ENCODE measurements at regions not wholly inside any gene's neighbourhood (a gene's known extent, or its start where the extent isn't known, plus 50 kb on each side); places are given as distances from the start of the nearest gene placed in this dataset.

- no peak for TF ChIP-seq HDAC6 (IDR thresholded peaks at IDR 0.05; ENCODE audit: unreplicated experiment)
- no peak for TF ChIP-seq ZNF207 (IDR thresholded peaks at IDR 0.05; ENCODE audit: borderline replicate concordance)
- no peak for TF ChIP-seq EP300 (IDR thresholded peaks at IDR 0.05; ENCODE audit: borderline replicate concordance in 1 of 2, control insufficient read depth in 1 of 2, low read depth in 2 of 2, low read length in 2 of 2)
- TF ChIP-seq LARP7 (IDR thresholded peaks at IDR 0.05), result no peak
- TF ChIP-seq NRF1 (conservative IDR thresholded peaks at IDR 0.05; ENCODE audit: low read depth, low read length), result no peak
- TF ChIP-seq KDM1A (IDR thresholded peaks at IDR 0.05; ENCODE audit: borderline replicate concordance), result no peak
- no peak for TF ChIP-seq POLR2AphosphoS2 (IDR thresholded peaks at IDR 0.05; ENCODE audit: low read depth, low read length)
- TF ChIP-seq MAX (IDR thresholded peaks at IDR 0.05; ENCODE audit: low read depth, low read length), result no peak
- no peak for TF ChIP-seq RAD51 (IDR thresholded peaks at IDR 0.05)
Measured at GRCh38 chr6:95489185-95489863, 88.0 kb upstream of the MANEA start (continued).

DNA sequence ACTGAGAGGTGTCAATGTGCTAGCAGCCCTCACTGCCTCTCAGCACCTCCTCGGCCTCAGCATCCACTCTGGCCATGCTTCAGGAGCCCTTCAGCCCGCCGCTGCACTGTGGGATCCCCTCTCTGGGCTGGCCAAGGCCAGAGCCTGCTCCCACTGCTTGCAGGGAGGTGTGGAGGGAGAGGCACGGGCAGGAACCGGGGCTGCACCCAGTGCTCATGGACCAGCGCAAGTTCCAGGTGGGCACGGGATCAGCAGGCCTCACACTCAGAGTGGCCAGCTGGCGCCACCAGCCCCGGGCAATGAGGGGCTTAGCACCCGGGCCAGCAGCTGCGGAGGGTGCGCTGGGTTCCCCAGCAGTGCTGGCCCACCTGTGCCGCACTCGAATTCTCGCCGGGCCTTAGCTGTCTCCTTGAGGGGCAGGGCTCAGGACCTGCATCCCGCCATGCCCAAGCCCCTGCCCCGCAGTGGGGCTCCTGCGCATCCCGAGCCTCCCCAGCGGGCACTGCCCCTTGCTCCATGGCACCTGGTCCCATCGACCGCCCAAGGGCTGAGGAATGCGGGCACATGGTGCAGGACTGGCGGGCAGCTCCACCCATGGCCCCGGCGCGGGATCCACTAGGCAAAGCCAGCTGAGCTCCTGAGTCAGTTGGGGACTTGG lies 80.4 kb upstream of the MANEA start:
- no peak for DNase-seq (ENCODE audit: low read depth, low spot score)
- CTCF ChIA-PET, result interaction anchor here (0.6 to 0.9 kb wide), 2 partner anchors 8 to 1608 kb away, joined by 3 read pairs; no protein-coding TSS in a partner anchor
- H4K20me1 ChIP-seq (ENCODE audit: control insufficient read depth, insufficient read depth), result no peaks in the 10 kb centered on the region
- TF ChIP-seq, protein P1, sequence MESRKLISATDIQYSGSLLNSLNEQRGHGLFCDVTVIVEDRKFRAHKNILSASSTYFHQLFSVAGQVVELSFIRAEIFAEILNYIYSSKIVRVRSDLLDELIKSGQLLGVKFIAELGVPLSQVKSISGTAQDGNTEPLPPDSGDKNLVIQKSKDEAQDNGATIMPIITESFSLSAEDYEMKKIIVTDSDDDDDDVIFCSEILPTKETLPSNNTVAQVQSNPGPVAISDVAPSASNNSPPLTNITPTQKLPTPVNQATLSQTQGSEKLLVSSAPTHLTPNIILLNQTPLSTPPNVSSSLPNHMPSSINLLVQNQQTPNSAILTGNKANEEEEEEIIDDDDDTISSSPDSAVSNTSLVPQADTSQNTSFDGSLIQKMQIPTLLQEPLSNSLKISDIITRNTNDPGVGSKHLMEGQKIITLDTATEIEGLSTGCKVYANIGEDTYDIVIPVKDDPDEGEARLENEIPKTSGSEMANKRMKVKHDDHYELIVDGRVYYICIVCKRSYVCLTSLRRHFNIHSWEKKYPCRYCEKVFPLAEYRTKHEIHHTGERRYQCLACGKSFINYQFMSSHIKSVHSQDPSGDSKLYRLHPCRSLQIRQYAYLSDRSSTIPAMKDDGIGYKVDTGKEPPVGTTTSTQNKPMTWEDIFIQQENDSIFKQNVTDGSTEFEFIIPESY (IDR thresholded peaks at IDR 0.05), result no peak
- TF ChIP-seq RB1 (IDR thresholded peaks at IDR 0.05; ENCODE audit: borderline replicate concordance) (no peak), CREM (IDR thresholded peaks at IDR 0.05; ENCODE audit: low read depth) (no peak), SMC3 (IDR thresholded peaks at IDR 0.05; ENCODE audit: borderline replicate concordance, low read length) (no peak)
- no peaks in the 10 kb centered on the region for H3K79me2 ChIP-seq (ENCODE audit: control insufficient read depth, insufficient read depth, low read length)
- ATAC-seq, result no peak
- H3K9ac ChIP-seq (ENCODE audit: control insufficient read depth, insufficient read depth, low read length), result no peak overlapping the region
- intact Hi-C loops (cut with micrococcal nuclease; ENCODE audit: unreplicated experiment) (no loop called here), in situ Hi-C loops (cut with MboI) (no loop called here)
- no peaks in the 10 kb centered on the region for H3K36me3 ChIP-seq (ENCODE audit: control insufficient read depth in 2 of 2, insufficient read depth in 2 of 2, low read length in 1 of 2)
- no peak overlapping the region for H3K4me2 ChIP-seq (ENCODE audit: control insufficient read depth, insufficient read depth)
- RAD21 ChIA-PET (ENCODE audit: unreplicated experiment), result no interaction called here
- SMC1A ChIA-PET (ENCODE audit: uncharacterized antibody, unreplicated experiment), result no interaction called here
- no peak overlapping the region for H3K27ac ChIP-seq (ENCODE audit: control insufficient read depth, insufficient read depth)
- FAIRE-seq, result no peak
- no TSS peak for BruUV-seq (replicated peaks)
- no peaks in the 10 kb centered on the region for H3K27me3 ChIP-seq (replicated peaks in 1 of 2; ENCODE audit: control insufficient read depth in 2 of 2, insufficient read depth in 2 of 2, low read length in 1 of 2)
- no peak overlapping the region for H2AFZ ChIP-seq (ENCODE audit: control insufficient read depth, low read depth, low read length)
- WGBS (ENCODE audit: insufficient coverage, insufficient replicate concordance, low lambda C conversion rate, missing lambda C conversion rate), result 58% methylated on average over 23 of the region's 28 CpGs
- no peak overlapping the region for H3K4me3 ChIP-seq
- H3K4me1 ChIP-seq (ENCODE audit: control insufficient read depth, insufficient read depth, low read length), result no peaks in the 10 kb centered on the region
- no peaks in the 10 kb centered on the region for H3K9me3 ChIP-seq (replicated peaks; ENCODE audit: control insufficient read depth, insufficient read depth, low read length)
- POLR2A ChIA-PET, result no interaction called here

All from GM12878 (cell line).